GM12864 (cell line): ENCODE measurements at regions not wholly inside any gene's neighbourhood (a gene's known extent, or its start where the extent isn't known, plus 50 kb on each side); places are given as distances from the start of the nearest gene placed in this dataset.

Source experiments
- DNase-seq: peaks from one replicate; pipeline ENCODE4 v3.0.0-alpha.2; 2011; ENCODE audit warnings: low read depth
- H3K4me3 ChIP-seq: 2 replicates; pipeline ENCODE4 v1.5.1; 2011; ENCODE audit warnings: mild to moderate bottlenecking, low read depth, low read length, control low read depth
- TF ChIP-seq, protein P1 (sequence below): IDR thresholded peaks from 2 replicates; pipeline ENCODE4 v1.5.1; 2011; ENCODE audit warnings: low read depth, mild to moderate bottlenecking, moderate library complexity, low read length, control low read depth, inconsistent platforms; ENCODE audit errors: missing control alignments

DNA sequence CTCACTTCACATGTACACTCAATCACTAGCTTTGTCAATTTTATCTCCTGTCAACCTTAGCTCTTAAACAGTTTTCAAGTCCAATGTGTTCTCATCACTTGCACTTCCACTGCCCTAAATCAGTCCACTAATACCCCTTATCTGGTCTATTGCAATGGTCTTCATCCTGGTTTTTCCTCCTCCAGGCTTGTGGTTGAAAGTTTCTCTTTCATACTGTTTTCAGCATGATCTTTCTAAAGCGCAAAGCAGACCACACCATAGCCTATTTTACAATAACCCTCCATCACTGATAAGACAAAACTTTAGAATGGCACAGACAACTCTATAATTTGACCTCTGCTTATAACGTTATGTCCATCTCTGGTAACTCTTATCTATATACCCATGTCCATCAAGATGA is 62.0 kb upstream of the DDHD1 start:
- TF ChIP-seq, protein P1, sequence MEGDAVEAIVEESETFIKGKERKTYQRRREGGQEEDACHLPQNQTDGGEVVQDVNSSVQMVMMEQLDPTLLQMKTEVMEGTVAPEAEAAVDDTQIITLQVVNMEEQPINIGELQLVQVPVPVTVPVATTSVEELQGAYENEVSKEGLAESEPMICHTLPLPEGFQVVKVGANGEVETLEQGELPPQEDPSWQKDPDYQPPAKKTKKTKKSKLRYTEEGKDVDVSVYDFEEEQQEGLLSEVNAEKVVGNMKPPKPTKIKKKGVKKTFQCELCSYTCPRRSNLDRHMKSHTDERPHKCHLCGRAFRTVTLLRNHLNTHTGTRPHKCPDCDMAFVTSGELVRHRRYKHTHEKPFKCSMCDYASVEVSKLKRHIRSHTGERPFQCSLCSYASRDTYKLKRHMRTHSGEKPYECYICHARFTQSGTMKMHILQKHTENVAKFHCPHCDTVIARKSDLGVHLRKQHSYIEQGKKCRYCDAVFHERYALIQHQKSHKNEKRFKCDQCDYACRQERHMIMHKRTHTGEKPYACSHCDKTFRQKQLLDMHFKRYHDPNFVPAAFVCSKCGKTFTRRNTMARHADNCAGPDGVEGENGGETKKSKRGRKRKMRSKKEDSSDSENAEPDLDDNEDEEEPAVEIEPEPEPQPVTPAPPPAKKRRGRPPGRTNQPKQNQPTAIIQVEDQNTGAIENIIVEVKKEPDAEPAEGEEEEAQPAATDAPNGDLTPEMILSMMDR: no peak
- DNase-seq: no peak
- no peak overlapping the region for H3K4me3 ChIP-seq

DNA sequence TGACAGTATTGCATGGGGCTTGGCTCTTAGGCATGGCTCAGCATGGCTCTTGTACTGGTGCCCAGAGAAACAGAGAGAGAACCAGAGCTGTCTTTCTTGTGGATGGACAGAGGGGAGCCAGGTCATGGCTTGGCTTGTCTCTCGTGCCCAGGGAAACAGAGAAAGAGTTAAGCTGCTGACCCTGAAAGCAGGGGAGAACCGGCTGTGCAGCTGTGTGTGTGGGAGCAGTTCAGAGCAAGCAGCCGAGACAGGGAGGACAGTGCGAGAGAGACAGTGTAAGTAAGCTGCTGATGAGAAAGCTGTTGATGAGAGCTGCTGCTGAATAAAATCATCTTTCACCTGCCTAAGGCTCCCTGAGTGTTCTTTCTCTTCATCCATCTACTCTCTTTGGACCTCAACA is 61.3 kb upstream of the DDHD1 start:
- TF ChIP-seq, protein P1: no peak
- DNase-seq: no peak
- no peak overlapping the region for H3K4me3 ChIP-seq

DNA sequence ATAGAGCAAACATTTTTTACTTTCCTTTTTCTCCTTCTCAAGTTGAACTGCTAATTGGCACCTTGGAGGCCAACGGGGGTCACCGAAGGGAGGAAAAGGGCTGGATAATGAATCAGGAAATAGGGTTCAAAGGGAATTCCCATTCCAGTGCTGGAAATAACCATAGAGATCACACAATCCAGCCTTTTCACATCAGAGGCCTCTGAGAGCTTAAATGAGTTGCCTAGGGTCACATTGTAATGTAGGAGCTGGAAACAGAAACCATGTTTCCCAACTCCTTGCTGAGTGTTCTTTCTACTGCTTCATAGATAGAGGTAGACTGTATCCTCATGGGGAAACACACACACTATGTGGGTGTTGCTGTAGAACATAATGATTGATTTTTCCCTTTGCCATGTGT is 60.6 kb upstream of the DDHD1 start:
- TF ChIP-seq, protein P1: no peak
- DNase-seq: no peak
- H3K4me3 ChIP-seq: no peak overlapping the region

DNA sequence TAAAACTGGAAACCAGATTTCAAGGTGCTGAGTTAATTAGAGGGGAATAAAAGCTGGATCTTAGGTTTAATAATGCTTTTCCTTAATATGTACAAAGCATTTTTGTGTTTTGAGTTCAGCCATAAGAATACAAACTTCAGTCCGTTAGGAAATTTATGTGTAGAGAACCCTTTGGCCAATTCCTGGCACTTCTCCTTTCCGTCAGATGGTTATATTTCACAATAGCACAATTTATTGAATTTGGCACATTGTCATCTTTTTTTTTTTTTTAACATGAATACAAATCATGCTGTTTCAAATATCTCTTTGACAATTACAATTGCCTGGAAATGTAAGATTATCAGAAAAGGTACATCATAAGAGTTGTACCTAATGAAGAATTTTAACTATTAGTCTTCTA is 56.2 kb upstream of the DDHD1 start:
- DNase-seq: no peak

More for the DNA sequence above, 56.2 kb upstream of the DDHD1 start:
- H3K4me3 ChIP-seq: no peak overlapping the region
- TF ChIP-seq, protein P1: no peak
